RWPE1 (cell line): ENCODE measurements at regions not wholly inside any gene's neighbourhood (a gene's known extent, or its start where the extent isn't known, plus 50 kb on each side); places are given as distances from the start of the nearest gene placed in this dataset.

Experiments
- CTCF ChIA-PET: fragments of 350-600 bp; sonication (Branson Sonifier 250); formaldehyde crosslinking; extraction: SDS; loops from one replicate; lab custom pipeline; 2021; lab: Yijun Ruan, JAX
- POLR2A ChIA-PET: fragments of 400-600 bp; formaldehyde crosslinking; extraction: SDS; loops from one replicate; lab custom pipeline; 2020; ENCODE audit warnings: antibody characterized with exemption; ENCODE audit not compliant: low non-redundant PET; lab: Yijun Ruan, JAX
- DNase-seq: peaks from one replicate; pipeline ENCODE4 v3.0.0; 2012; ENCODE audit warnings: low spot score
- H3K27ac ChIP-seq: fragments of 450-650 bp; 2 replicates; pipeline ENCODE4 v1.5.1; 2017
- CTCF ChIP-seq: fragments of 450-650 bp; conservative IDR thresholded peaks from 2 replicates; pipeline ENCODE4 v1.5.1; 2017; ENCODE audit warnings: low read depth, mild to moderate bottlenecking

GRCh38 chr2:185174353-185174752 is 564.3 kb upstream of the FSIP2 start:
- ChIA-PET CTCF (no interaction called here), POLR2A (no interaction called here)
- H3K27ac ChIP-seq: no peak overlapping the region
- DNase-seq: no peak
- TF ChIP-seq CTCF: no peak

GRCh38 chr2:185179743-185180142 is 558.9 kb upstream of the FSIP2 start:
- ChIA-PET POLR2A (no interaction called here), CTCF (no interaction called here)
- TF ChIP-seq CTCF: no peak
- H3K27ac ChIP-seq: no peak overlapping the region
- no peak for DNase-seq

GRCh38 chr2:185181901-185182300 is 556.7 kb upstream of the FSIP2 start:
- TF ChIP-seq CTCF: no peak
- ChIA-PET POLR2A (no interaction called here), CTCF (no interaction called here)
- no peak overlapping the region for H3K27ac ChIP-seq
- DNase-seq: no peak

- no peak overlapping the region for H3K27ac ChIP-seq
- CTCF ChIA-PET: no interaction called here
- no peak for DNase-seq
- TF ChIP-seq CTCF: no peak
- POLR2A ChIA-PET: no interaction called here
Observed at GRCh38 chr2:185185044-185185443, 553.6 kb upstream of the FSIP2 start.

DNA sequence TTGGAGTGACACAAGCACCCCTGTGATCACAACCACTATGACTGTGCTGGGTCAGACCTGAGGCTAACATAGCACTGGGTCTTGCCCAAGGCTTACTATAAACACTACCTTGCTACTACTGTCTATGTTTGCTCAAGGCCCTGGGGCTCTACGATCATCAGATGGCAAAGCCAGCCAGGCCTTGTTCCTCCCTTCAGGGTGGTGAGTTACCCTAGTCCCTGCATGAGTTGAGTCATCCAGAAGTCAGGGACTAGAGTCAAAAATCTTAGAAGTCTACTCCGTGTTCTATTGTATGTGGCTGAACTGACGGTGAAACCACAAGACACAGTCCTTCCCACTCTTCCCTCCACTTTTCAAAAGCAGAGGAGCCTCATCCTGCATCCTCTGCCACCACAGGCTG is 551.2 kb upstream of the FSIP2 start:
- ChIA-PET POLR2A (no interaction called here), CTCF (interaction anchor here (0.5 kb wide), 1 partner anchor 1655 kb away, joined by 3 read pairs; no protein-coding TSS in a partner anchor)
- H3K27ac ChIP-seq: no peak overlapping the region
- TF ChIP-seq CTCF: no peak
- no peak for DNase-seq

GRCh38 chr2:185188656-185189055 is 549.9 kb upstream of the FSIP2 start:
- DNase-seq: no peak
- ChIA-PET POLR2A (no interaction called here), CTCF (no interaction called here)
- H3K27ac ChIP-seq: no peak overlapping the region
- no peak for TF ChIP-seq CTCF

- DNase-seq: no peak
- CTCF ChIA-PET: no interaction called here
- H3K27ac ChIP-seq: no peak overlapping the region
- POLR2A ChIA-PET: no interaction called here
- TF ChIP-seq CTCF: no peak
Observed at GRCh38 chr2:185201063-185201462, 537.5 kb upstream of the FSIP2 start.
